GM12864 (cell line): ENCODE measurements at regions not wholly inside any gene's neighbourhood (a gene's known extent, or its start where the extent isn't known, plus 50 kb on each side); places are given as distances from the start of the nearest gene placed in this dataset.
A peak's percentile ranks its signal among the peaks of the same experiment; 100 is the strongest.
"Not testable (repeated sequence)": the region's sequence is repeated elsewhere in the genome, so short reads cannot be mapped to it uniquely, and the experiment has no call there.

Experiments used
- DNase-seq: peaks from one replicate; pipeline ENCODE4 v3.0.0-alpha.2; 2011; ENCODE audit warnings: low read depth
- H3K4me3 ChIP-seq: 2 replicates; pipeline ENCODE4 v1.5.1; 2011; ENCODE audit warnings: mild to moderate bottlenecking, low read depth, low read length, control low read depth
- CTCF ChIP-seq: IDR thresholded peaks from 2 replicates; pipeline ENCODE4 v1.5.1; 2011; ENCODE audit warnings: low read depth, mild to moderate bottlenecking, moderate library complexity, low read length, control low read depth, inconsistent platforms; ENCODE audit errors: missing control alignments

DNA sequence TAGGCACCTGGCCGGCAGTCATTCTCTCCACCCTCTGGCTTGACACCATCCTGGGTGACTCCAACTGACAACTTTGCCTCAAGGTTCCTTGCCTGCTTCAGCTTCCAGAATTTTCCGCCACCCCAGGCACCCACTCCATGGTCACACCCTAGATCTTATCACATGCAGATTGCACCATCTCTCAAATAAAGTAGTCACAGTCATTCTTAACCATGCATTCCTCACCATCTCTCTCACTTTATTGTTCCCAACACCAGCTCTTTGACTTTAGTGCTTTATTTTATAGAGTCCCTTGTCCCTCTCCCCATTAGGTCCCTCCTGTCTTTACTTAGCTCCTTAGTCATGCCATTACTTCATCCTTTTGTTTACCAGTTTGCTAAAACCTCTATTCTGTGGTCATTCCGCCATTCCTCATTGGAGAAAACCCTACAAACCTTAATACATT lies 351.7 kb downstream of the SPRY2 start:
- DNase-seq: no peak
- H3K4me3 ChIP-seq: no peak overlapping the region
- no peak for TF ChIP-seq CTCF

DNA sequence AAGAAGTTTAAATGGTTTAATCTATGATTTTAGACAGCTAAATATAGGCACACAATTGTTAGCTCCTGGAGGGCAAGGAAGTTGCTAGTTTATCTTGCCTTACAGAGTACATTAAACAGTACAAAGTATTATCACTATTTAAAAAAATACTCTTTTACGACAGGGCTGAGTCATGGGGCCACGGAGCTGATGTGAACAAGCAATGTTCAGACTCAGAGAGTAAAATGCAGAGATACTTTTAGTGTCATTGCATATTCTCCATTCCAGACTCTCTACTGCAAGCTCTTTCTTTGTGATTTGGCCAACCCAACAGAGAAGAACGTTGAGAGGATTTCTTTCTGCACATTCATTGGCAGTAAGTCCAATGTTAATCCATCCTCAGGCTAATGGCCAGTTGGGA lies 352.4 kb downstream of the SPRY2 start:
- TF ChIP-seq CTCF: no peak
- DNase-seq: no peak
- H3K4me3 ChIP-seq: no peak overlapping the region

GRCh38 chr13:79987761-79988160 lies 353.2 kb downstream of the SPRY2 start:
- no peak for DNase-seq
- no peak overlapping the region for H3K4me3 ChIP-seq
- no peak for TF ChIP-seq CTCF

- DNase-seq: no peak
- no peak for TF ChIP-seq CTCF
Measured at GRCh38 chr13:79987323-79987722, 353.6 kb downstream of the SPRY2 start.

DNA sequence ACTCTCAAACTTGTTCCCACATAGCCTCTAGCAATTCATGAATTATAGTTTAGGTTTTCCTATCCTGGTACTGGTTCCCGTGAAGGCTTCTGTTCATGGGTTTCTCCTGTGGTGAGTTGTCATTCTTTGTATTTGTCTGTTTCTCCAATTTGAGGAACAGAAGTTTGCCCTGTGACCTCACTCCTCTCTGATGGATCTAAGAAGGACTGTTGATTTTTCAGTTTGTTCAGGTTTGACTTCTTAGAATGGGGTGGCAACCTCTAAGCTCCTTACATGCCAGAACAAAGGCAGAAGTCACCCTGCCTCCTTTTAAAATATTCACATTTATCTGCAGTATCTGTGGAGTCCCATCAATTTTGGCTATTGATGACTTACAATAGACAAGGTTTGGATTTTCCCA lies 354.0 kb downstream of the SPRY2 start:
- H3K4me3 ChIP-seq: no peak overlapping the region
- TF ChIP-seq CTCF: no peak
- DNase-seq: no peak

More at GRCh38 chr13:79987323-79987722, 353.6 kb downstream of the SPRY2 start:
- no peak overlapping the region for H3K4me3 ChIP-seq

- not testable (repeated sequence) for DNase-seq, H3K4me3 ChIP-seq
Measured at GRCh38 chr13:79974935-79975650, 365.8 kb downstream of the SPRY2 start.

DNA sequence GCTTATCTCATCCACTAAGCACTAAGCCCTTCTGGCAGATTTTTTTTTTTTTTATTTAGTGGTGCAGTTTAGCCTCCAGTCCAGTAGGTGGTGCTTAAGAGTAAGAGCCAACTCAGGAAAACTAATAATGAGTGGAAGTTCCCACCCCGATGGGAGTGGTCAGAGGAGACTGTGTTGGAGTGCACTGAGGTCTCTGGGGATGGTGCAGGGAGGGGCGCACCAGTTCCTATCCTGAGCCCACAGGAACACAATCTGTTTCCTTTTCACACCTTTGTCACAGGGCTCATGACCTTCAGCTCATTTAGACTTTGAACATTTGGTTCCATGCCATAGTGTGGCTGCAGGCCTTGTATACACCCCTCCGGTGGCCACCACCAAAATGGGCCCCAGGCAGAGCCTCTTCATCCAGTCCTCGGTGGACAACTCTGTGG lies 367.4 kb downstream of the SPRY2 start:
- peak; percentile 4 for DNase-seq
- no peak overlapping the region for H3K4me3 ChIP-seq
- peak; percentile 68 for TF ChIP-seq CTCF
